Adrenal gland (tissue), 9 donors: ENCODE measurements at regions not wholly inside any gene's neighbourhood (a gene's known extent, or its start where the extent isn't known, plus 50 kb on each side); places are given as distances from the start of the nearest gene placed in this dataset.

Source experiments
- DNase-seq, 7 donors: peaks; one replicate each; pipeline ENCODE4 v3.0.0-alpha.2; 2019 to 2020
- H3K27ac ChIP-seq, 5 donors: fragments of 200-600 bp; sonication (generic) in 4 of 5; 1 replicate in 3 of 5; 2 replicates in 2 of 5; pipeline versions ENCODE4 v1.5.1 to v1.8.0; 2016 to 2020; ENCODE audit warnings: mild to moderate bottlenecking in 1 of 5
- H3K27me3 ChIP-seq: fragments of 200-600 bp; 2 replicates; pipeline ENCODE4 v1.8.0; 2021
- H3K36me3 ChIP-seq, 2 donors: fragments of 200-600 bp; replicated peaks in 1 of 2; 1 replicate in 1 of 2; 2 replicates in 1 of 2; pipeline versions ENCODE4 v1.5.1 to v1.8.0; 2018 to 2022
- H3K4me1 ChIP-seq, 2 donors: fragments of 200-600 bp; replicated peaks in 1 of 2; 1 replicate in 1 of 2; 2 replicates in 1 of 2; pipeline versions ENCODE4 v1.5.1 to v1.8.0; 2018 to 2021
- H3K4me3 ChIP-seq, 4 donors: fragments of 200-600 bp; sonication (generic) in 3 of 4; one replicate each; pipeline ENCODE4 v1.5.1; 2016 to 2018
- H3K9me3 ChIP-seq, 3 donors: fragments of 200-600 bp; sonication (generic) in 1 of 3; replicated peaks in 1 of 3; 1 replicate in 2 of 3; 2 replicates in 1 of 3; pipeline versions ENCODE4 v1.5.1 to v1.8.0; 2016 to 2021
- CTCF ChIP-seq, 6 experiments: fragments of 450-650 bp in 4 of 6; fragments of 200-600 bp in 2 of 6; sonication (generic) in 1 of 6; IDR thresholded peaks; 1 replicate in 5 of 6; 2 replicates in 1 of 6; pipeline versions ENCODE4 v1.5.1 to v1.8.0; 2016 to 2021; ENCODE audit warnings: antibody characterized with exemption in 6 of 6, mild to moderate bottlenecking in 2 of 6, moderate library complexity in 1 of 6
- POLR2A ChIP-seq, 2 donors: fragments of 450-650 bp; IDR thresholded peaks; one replicate each; pipeline ENCODE4 v1.6.1; 2017; ENCODE audit warnings: antibody characterized with exemption in 2 of 2, mild to moderate bottlenecking in 2 of 2, moderate library complexity in 1 of 2
- WGBS, 4 donors: extraction: QIAGEN DNeasy Blood & Tissue Kit in 2 of 4; methylation state at CpG; one replicate each; pipeline versions ENCODE4 v1.1.5 to v1.1.7; 2013 to 2017; 5-methylcytosine and 5-hydroxymethylcytosine counted together
- intact Hi-C, 2 donors: fragments of 100-400 bp; cut with DNase I; formaldehyde crosslinking; loops; one replicate each; pipeline versions ENCODE4 v1.14.1 to v1.15.0; 2022 to 2023
- donor health status: healthy with polysubstance abuse.
- donor health status: Bipolar disorder and iron deficiency.
- donor health status: DM: yes; HTN: yes; CAD: no.
- donor health status: DM: no; HTN: no; CAD: no.
- donor health status: DM: no; HTN: no; CAD: no.

- no peaks in the 10 kb centered on the region for H3K36me3 ChIP-seq
- no peak for TF ChIP-seq POLR2A (IDR thresholded peaks at IDR 0.05)
- TF ChIP-seq CTCF (IDR thresholded peaks at IDR 0.05): no peak
- H3K9me3 ChIP-seq: no peaks in the 10 kb centered on the region
- intact Hi-C loops: no loop called here
- WGBS, 4 donors: 81 to 88% (median 83%) methylated on average over 3 of the region's 3 CpGs
- H3K4me3 ChIP-seq: no peak overlapping the region
- no peaks in the 10 kb centered on the region for H3K4me1 ChIP-seq
- no peak for DNase-seq
- H3K27me3 ChIP-seq: no peaks in the 10 kb centered on the region
- no peak overlapping the region for H3K27ac ChIP-seq
Measured at GRCh38 chr1:57803586-57803985, 379.7 kb upstream of the DAB1 start.

GRCh38 chr1:57800376-57800775 is 376.5 kb upstream of the DAB1 start:
- WGBS, 4 donors: 80 to 85% (median 84%) methylated on average over 3 of the region's 3 CpGs
- TF ChIP-seq CTCF (IDR thresholded peaks at IDR 0.05) (no peak), POLR2A (IDR thresholded peaks at IDR 0.05) (no peak)
- Histone ChIP-seq H3K36me3 (no peaks in the 10 kb centered on the region), H3K4me3 (no peak overlapping the region), H3K4me1 (no peaks in the 10 kb centered on the region), H3K27ac (no peak overlapping the region), H3K9me3 (no peaks in the 10 kb centered on the region), H3K27me3 (no peaks in the 10 kb centered on the region)
- intact Hi-C loops: no loop called here
- DNase-seq: no peak

DNA sequence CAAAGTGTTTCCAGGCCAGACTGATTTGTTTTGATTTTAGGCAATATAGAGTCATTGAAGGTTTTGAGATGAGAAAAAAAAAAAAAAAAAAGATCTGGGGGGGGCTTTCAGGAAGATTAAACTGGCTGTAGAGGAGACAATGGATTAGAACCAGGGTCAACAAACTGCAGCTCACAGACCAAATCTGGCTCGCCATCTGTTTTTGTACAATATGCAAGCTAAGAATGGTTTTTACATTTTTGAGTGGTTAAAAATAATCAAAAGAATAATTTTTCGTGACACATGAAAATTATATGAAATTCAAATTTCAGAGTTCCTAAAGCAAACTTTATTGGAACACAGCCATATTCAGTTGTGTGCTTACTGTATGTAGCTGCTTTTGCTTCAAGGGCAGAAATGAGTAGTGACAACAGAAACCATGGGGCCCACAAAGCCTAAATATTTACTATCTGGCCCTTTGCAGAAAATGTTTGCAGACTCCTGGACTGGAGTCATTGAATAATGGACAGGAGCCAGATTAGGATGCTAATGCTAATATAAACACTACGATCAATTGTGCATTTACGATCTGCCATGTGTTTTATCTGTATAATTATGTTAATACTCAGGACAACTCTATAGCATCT is 375.7 kb upstream of the DAB1 start:
- WGBS, 4 donors: 62 to 85% (median 81%) methylated on average over 4 of the region's 4 CpGs
- no peak for DNase-seq
- no peak for TF ChIP-seq POLR2A (IDR thresholded peaks at IDR 0.05)
- TF ChIP-seq CTCF (IDR thresholded peaks at IDR 0.05): no peak

DNA sequence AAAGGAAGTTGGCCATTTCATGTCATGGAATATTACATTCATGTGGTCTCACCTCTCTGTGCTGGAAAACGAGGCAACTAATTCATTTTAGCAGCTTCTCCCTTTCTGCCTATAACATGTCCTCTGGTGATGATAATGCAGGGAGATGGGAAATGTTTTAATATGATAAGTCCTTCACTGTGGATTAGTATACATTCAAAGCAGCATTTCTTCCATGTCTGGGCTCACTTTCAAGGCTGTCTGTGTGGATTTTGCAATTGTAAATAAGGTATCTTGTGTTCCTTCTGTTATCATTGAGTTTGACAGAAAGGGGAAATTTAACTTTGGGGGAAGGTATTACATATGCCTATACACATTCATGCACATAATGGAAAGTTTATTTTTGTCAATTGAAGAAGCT is 374.7 kb upstream of the DAB1 start:
- Histone ChIP-seq H3K4me1 (no peaks in the 10 kb centered on the region), H3K4me3 (no peak overlapping the region), H3K36me3 (no peaks in the 10 kb centered on the region), H3K27me3 (no peaks in the 10 kb centered on the region), H3K27ac (no peak overlapping the region), H3K9me3 (no peaks in the 10 kb centered on the region)
- TF ChIP-seq CTCF (IDR thresholded peaks at IDR 0.05) (no peak), POLR2A (IDR thresholded peaks at IDR 0.05) (no peak)
- WGBS, 4 donors: 22 to 65% (median 43%) methylated on average over 1 of the region's 1 CpG
- intact Hi-C loops: no loop called here
- no peak for DNase-seq

More for the DNA sequence above, 375.7 kb upstream of the DAB1 start:
- H3K4me3 ChIP-seq: no peak overlapping the region
- H3K36me3 ChIP-seq: no peaks in the 10 kb centered on the region
- no peaks in the 10 kb centered on the region for H3K9me3 ChIP-seq
- no peaks in the 10 kb centered on the region for H3K27me3 ChIP-seq
- intact Hi-C loops: no loop called here
- no peak overlapping the region for H3K27ac ChIP-seq
- no peaks in the 10 kb centered on the region for H3K4me1 ChIP-seq
